ENCODE measurements at regions not wholly inside any gene's neighbourhood (a gene's known extent, or its start where the extent isn't known, plus 50 kb on each side); places are given as distances from the start of the nearest gene placed in this dataset.

- H3K4me1 ChIP-seq (ENCODE audit: control insufficient read depth, insufficient read depth, low read length): no peaks in the 10 kb centered on the region
- H3K4me3 ChIP-seq (ENCODE audit: low read length): no peak overlapping the region
- H3K36me3 ChIP-seq (ENCODE audit: insufficient read depth, low read length): no peaks in the 10 kb centered on the region
- no peaks in the 10 kb centered on the region for H3K9me3 ChIP-seq (replicated peaks; ENCODE audit: low read length)
- H3K27me3 ChIP-seq (ENCODE audit: control insufficient read depth, insufficient read depth, low read length): no peaks in the 10 kb centered on the region
- H3K4me2 ChIP-seq (ENCODE audit: low read length): no peak overlapping the region
- no peak overlapping the region for H3K9ac ChIP-seq (ENCODE audit: low read depth, low read length)
Measured at GRCh38 chr4:45120163-45120562, 393.8 kb upstream of the GNPDA2 start.

GRCh38 chr4:45119376-45119775 is 393.0 kb upstream of the GNPDA2 start:
- no peaks in the 10 kb centered on the region for H3K9me3 ChIP-seq (replicated peaks; ENCODE audit: low read length)

GRCh38 chr4:45102716-45103115 is 376.4 kb upstream of the GNPDA2 start:
- H3K4me1 ChIP-seq (ENCODE audit: control insufficient read depth, insufficient read depth, low read length): peaks cover 11% of the 10 kb centered on the region

More at GRCh38 chr4:45119376-45119775, 393.0 kb upstream of the GNPDA2 start:
- no peak overlapping the region for H3K4me3 ChIP-seq (ENCODE audit: low read length)
- no peak overlapping the region for H3K4me2 ChIP-seq (ENCODE audit: low read length)
- no peaks in the 10 kb centered on the region for H3K27me3 ChIP-seq (ENCODE audit: control insufficient read depth, insufficient read depth, low read length)
- H3K4me1 ChIP-seq (ENCODE audit: control insufficient read depth, insufficient read depth, low read length): no peaks in the 10 kb centered on the region
- no peak overlapping the region for H3K9ac ChIP-seq (ENCODE audit: low read depth, low read length)
- no peaks in the 10 kb centered on the region for H3K36me3 ChIP-seq (ENCODE audit: insufficient read depth, low read length)

GRCh38 chr4:45100956-45101818 is 374.8 kb upstream of the GNPDA2 start:
- Histone ChIP-seq H3K27me3 (ENCODE audit: control insufficient read depth, insufficient read depth, low read length) (no peaks in the 10 kb centered on the region), H3K9ac (ENCODE audit: low read depth, low read length) (no peak overlapping the region), H3K9me3 (replicated peaks; ENCODE audit: low read length) (no peaks in the 10 kb centered on the region)

More at GRCh38 chr4:45102716-45103115, 376.4 kb upstream of the GNPDA2 start:
- Histone ChIP-seq H3K36me3 (ENCODE audit: insufficient read depth, low read length) (no peaks in the 10 kb centered on the region), H3K9me3 (replicated peaks; ENCODE audit: low read length) (no peaks in the 10 kb centered on the region), H3K9ac (ENCODE audit: low read depth, low read length) (no peak overlapping the region), H3K27me3 (ENCODE audit: control insufficient read depth, insufficient read depth, low read length) (no peaks in the 10 kb centered on the region), H3K4me2 (ENCODE audit: low read length) (no peak overlapping the region), H3K4me3 (ENCODE audit: low read length) (no peak overlapping the region)

GRCh38 chr4:45099471-45099870 is 373.1 kb upstream of the GNPDA2 start:
- no peaks in the 10 kb centered on the region for H3K9me3 ChIP-seq (replicated peaks; ENCODE audit: low read length)
- H3K27me3 ChIP-seq (ENCODE audit: control insufficient read depth, insufficient read depth, low read length): no peaks in the 10 kb centered on the region
- no peak overlapping the region for H3K4me2 ChIP-seq (ENCODE audit: low read length)
- H3K4me3 ChIP-seq (ENCODE audit: low read length): no peak overlapping the region
- peaks cover 11% of the 10 kb centered on the region for H3K4me1 ChIP-seq (ENCODE audit: control insufficient read depth, insufficient read depth, low read length)
- no peaks in the 10 kb centered on the region for H3K36me3 ChIP-seq (ENCODE audit: insufficient read depth, low read length)
- H3K9ac ChIP-seq (ENCODE audit: low read depth, low read length): no peak overlapping the region

More at GRCh38 chr4:45100956-45101818, 374.8 kb upstream of the GNPDA2 start:
- no peak overlapping the region for H3K4me2 ChIP-seq (ENCODE audit: low read length)
- H3K36me3 ChIP-seq (ENCODE audit: insufficient read depth, low read length): no peaks in the 10 kb centered on the region
- no peak overlapping the region for H3K4me3 ChIP-seq (ENCODE audit: low read length)
- H3K4me1 ChIP-seq (ENCODE audit: control insufficient read depth, insufficient read depth, low read length): peaks cover 11% of the 10 kb centered on the region

- Histone ChIP-seq H3K27me3 (ENCODE audit: control insufficient read depth, insufficient read depth, low read length) (no peaks in the 10 kb centered on the region), H3K4me1 (ENCODE audit: control insufficient read depth, insufficient read depth, low read length) (no peaks in the 10 kb centered on the region)
Measured at GRCh38 chr4:45094684-45095083, 368.3 kb upstream of the GNPDA2 start.

GRCh38 chr4:45082101-45082500 is 355.7 kb upstream of the GNPDA2 start:
- H3K36me3 ChIP-seq (ENCODE audit: insufficient read depth, low read length): no peaks in the 10 kb centered on the region
- no peaks in the 10 kb centered on the region for H3K9me3 ChIP-seq (replicated peaks; ENCODE audit: low read length)
- H3K4me1 ChIP-seq (ENCODE audit: control insufficient read depth, insufficient read depth, low read length): no peaks in the 10 kb centered on the region
- H3K4me3 ChIP-seq (ENCODE audit: low read length): no peak overlapping the region
- no peaks in the 10 kb centered on the region for H3K27me3 ChIP-seq (ENCODE audit: control insufficient read depth, insufficient read depth, low read length)
- H3K4me2 ChIP-seq (ENCODE audit: low read length): no peak overlapping the region
- H3K9ac ChIP-seq (ENCODE audit: low read depth, low read length): no peak overlapping the region

More at GRCh38 chr4:45094684-45095083, 368.3 kb upstream of the GNPDA2 start:
- Histone ChIP-seq H3K4me2 (ENCODE audit: low read length) (no peak overlapping the region), H3K4me3 (ENCODE audit: low read length) (no peak overlapping the region), H3K36me3 (ENCODE audit: insufficient read depth, low read length) (no peaks in the 10 kb centered on the region), H3K9me3 (replicated peaks; ENCODE audit: low read length) (no peaks in the 10 kb centered on the region), H3K9ac (ENCODE audit: low read depth, low read length) (no peak overlapping the region)

- H3K9ac ChIP-seq (ENCODE audit: low read depth, low read length): no peak overlapping the region
- no peak overlapping the region for H3K4me2 ChIP-seq (ENCODE audit: low read length)
- no peak overlapping the region for H3K4me3 ChIP-seq (ENCODE audit: low read length)
- no peaks in the 10 kb centered on the region for H3K9me3 ChIP-seq (replicated peaks; ENCODE audit: low read length)
- no peaks in the 10 kb centered on the region for H3K27me3 ChIP-seq (ENCODE audit: control insufficient read depth, insufficient read depth, low read length)
- H3K4me1 ChIP-seq (ENCODE audit: control insufficient read depth, insufficient read depth, low read length): no peaks in the 10 kb centered on the region
- H3K36me3 ChIP-seq (ENCODE audit: insufficient read depth, low read length): no peaks in the 10 kb centered on the region
Measured at GRCh38 chr4:45079616-45080015, 353.3 kb upstream of the GNPDA2 start.

GRCh38 chr4:45078201-45078600 is 351.8 kb upstream of the GNPDA2 start:
- Histone ChIP-seq H3K4me1 (ENCODE audit: control insufficient read depth, insufficient read depth, low read length) (no peaks in the 10 kb centered on the region), H3K27me3 (ENCODE audit: control insufficient read depth, insufficient read depth, low read length) (no peaks in the 10 kb centered on the region), H3K36me3 (ENCODE audit: insufficient read depth, low read length) (no peaks in the 10 kb centered on the region), H3K4me2 (ENCODE audit: low read length) (no peak overlapping the region), H3K9ac (ENCODE audit: low read depth, low read length) (no peak overlapping the region), H3K4me3 (ENCODE audit: low read length) (no peak overlapping the region), H3K9me3 (replicated peaks; ENCODE audit: low read length) (no peaks in the 10 kb centered on the region)

- no peaks in the 10 kb centered on the region for H3K36me3 ChIP-seq (ENCODE audit: insufficient read depth, low read length)
- no peak overlapping the region for H3K4me2 ChIP-seq (ENCODE audit: low read length)
- no peak overlapping the region for H3K9ac ChIP-seq (ENCODE audit: low read depth, low read length)
- H3K9me3 ChIP-seq (replicated peaks; ENCODE audit: low read length): no peaks in the 10 kb centered on the region
- no peaks in the 10 kb centered on the region for H3K27me3 ChIP-seq (ENCODE audit: control insufficient read depth, insufficient read depth, low read length)
- no peaks in the 10 kb centered on the region for H3K4me1 ChIP-seq (ENCODE audit: control insufficient read depth, insufficient read depth, low read length)
- H3K4me3 ChIP-seq (ENCODE audit: low read length): no peak overlapping the region
Measured at GRCh38 chr4:45072981-45073380, 346.6 kb upstream of the GNPDA2 start.

GRCh38 chr4:45064741-45065140 is 338.4 kb upstream of the GNPDA2 start:
- no peaks in the 10 kb centered on the region for H3K27me3 ChIP-seq (ENCODE audit: control insufficient read depth, insufficient read depth, low read length)

GRCh38 chr4:45063696-45064095 is 337.3 kb upstream of the GNPDA2 start:
- Histone ChIP-seq H3K36me3 (ENCODE audit: insufficient read depth, low read length) (no peaks in the 10 kb centered on the region), H3K27me3 (ENCODE audit: control insufficient read depth, insufficient read depth, low read length) (no peaks in the 10 kb centered on the region), H3K4me1 (ENCODE audit: control insufficient read depth, insufficient read depth, low read length) (no peaks in the 10 kb centered on the region)

More at GRCh38 chr4:45064741-45065140, 338.4 kb upstream of the GNPDA2 start:
- Histone ChIP-seq H3K4me3 (ENCODE audit: low read length) (no peak overlapping the region), H3K4me1 (ENCODE audit: control insufficient read depth, insufficient read depth, low read length) (no peaks in the 10 kb centered on the region), H3K9me3 (replicated peaks; ENCODE audit: low read length) (no peaks in the 10 kb centered on the region), H3K36me3 (ENCODE audit: insufficient read depth, low read length) (no peaks in the 10 kb centered on the region), H3K9ac (ENCODE audit: low read depth, low read length) (no peak overlapping the region), H3K4me2 (ENCODE audit: low read length) (no peak overlapping the region)

More at GRCh38 chr4:45063696-45064095, 337.3 kb upstream of the GNPDA2 start:
- Histone ChIP-seq H3K9ac (ENCODE audit: low read depth, low read length) (no peak overlapping the region), H3K9me3 (replicated peaks; ENCODE audit: low read length) (no peaks in the 10 kb centered on the region), H3K4me2 (ENCODE audit: low read length) (no peak overlapping the region), H3K4me3 (ENCODE audit: low read length) (no peak overlapping the region)

All from skeletal muscle satellite cell (primary cell).